ENCODE measurements at regions not wholly inside any gene's neighbourhood (a gene's known extent, or its start where the extent isn't known, plus 50 kb on each side); places are given as distances from the start of the nearest gene placed in this dataset.

GRCh38 chr16:59593194-59593661, 859.1 kb upstream of the GOT2 start:
- TF ChIP-seq CTCF (IDR thresholded peaks at IDR 0.05) (no peak), POLR2A (IDR thresholded peaks at IDR 0.05) (no peak)
